OCI-LY1 (cell line): ENCODE measurements at regions not wholly inside any gene's neighbourhood (a gene's known extent, or its start where the extent isn't known, plus 50 kb on each side); places are given as distances from the start of the nearest gene placed in this dataset.

ENCODE experiments used
- H2AFZ ChIP-seq: fragments of 200-600 bp; sonication (generic), shearing (Covaris generic); 2 replicates; pipeline ENCODE4 v1.6.0; 2014; ENCODE audit warnings: antibody characterized with exemption, mild to moderate bottlenecking, low read length
- H3F3A ChIP-seq: fragments of 200-600 bp; sonication (generic), shearing (Covaris generic); 2 replicates; pipeline ENCODE4 v1.6.0; 2014; ENCODE audit warnings: mild to moderate bottlenecking, antibody characterized with exemption, low read length, moderate library complexity; ENCODE audit not compliant: insufficient read depth
- H3K27ac ChIP-seq: fragments of 200-600 bp; sonication (generic); 2 replicates; pipeline ENCODE4 v1.5.1; 2014; ENCODE audit warnings: low read length, mixed run types, mild to moderate bottlenecking, low read depth; ENCODE audit not compliant: poor library complexity, severe bottlenecking
- H3K27me3 ChIP-seq: fragments of 200-600 bp; sonication (generic); 2 replicates; pipeline ENCODE4 v1.6.0; 2014; ENCODE audit warnings: antibody characterized with exemption, mild to moderate bottlenecking, low read length, moderate library complexity; ENCODE audit not compliant: insufficient read depth
- H3K36me3 ChIP-seq: fragments of 200-600 bp; sonication (generic); 2 replicates; pipeline ENCODE4 v1.6.1; 2014; ENCODE audit warnings: mild to moderate bottlenecking, antibody characterized with exemption, low read length, moderate library complexity, mixed read lengths; ENCODE audit not compliant: insufficient read depth
- H3K4me1 ChIP-seq: fragments of 200-600 bp; sonication (generic); 2 replicates; pipeline ENCODE4 v1.5.1; 2014; ENCODE audit warnings: mild to moderate bottlenecking, low read length, moderate library complexity; ENCODE audit not compliant: insufficient read depth, severe bottlenecking
- H3K4me2 ChIP-seq: fragments of 200-600 bp; sonication (generic), shearing (Covaris generic); 2 replicates; pipeline ENCODE4 v1.6.1; 2014; ENCODE audit warnings: low read length
- H3K4me3 ChIP-seq: fragments of 200-600 bp; sonication (generic); 2 replicates; pipeline ENCODE4 v1.5.1; 2014; ENCODE audit warnings: low read length, low read depth, mild to moderate bottlenecking, mixed read lengths; ENCODE audit not compliant: poor library complexity, severe bottlenecking
- H3K79me2 ChIP-seq: fragments of 200-600 bp; shearing (Covaris generic); 2 replicates; pipeline ENCODE4 v1.6.1; 2016; ENCODE audit warnings: mixed run types, low read length, mixed read lengths; ENCODE audit not compliant: insufficient read depth
- H3K9ac ChIP-seq: fragments of 200-600 bp; sonication (generic), shearing (Covaris generic); 2 replicates; pipeline ENCODE4 v1.6.1; 2014; ENCODE audit warnings: mild to moderate bottlenecking, low read length, mixed read lengths
- H3K9me2 ChIP-seq: fragments of 200-600 bp; sonication (generic), shearing (Covaris generic); 2 replicates; pipeline ENCODE4 v1.6.1; 2014; ENCODE audit warnings: low read depth, mild to moderate bottlenecking, low read length, mixed read lengths
- H3K9me3 ChIP-seq: fragments of 200-600 bp; shearing (Covaris generic); 2 replicates; pipeline ENCODE4 v1.6.1; 2014; ENCODE audit warnings: low read length, mixed read lengths
- H4K20me1 ChIP-seq: fragments of 200-600 bp; sonication (generic), shearing (Covaris generic); 2 replicates; pipeline ENCODE4 v1.6.0; 2016; ENCODE audit warnings: mild to moderate bottlenecking, low read length; ENCODE audit not compliant: insufficient read depth
- EZH2 ChIP-seq: fragments of 200-600 bp; sonication (generic), shearing (Covaris generic); IDR thresholded peaks from 2 replicates; pipeline ENCODE4 v1.8.0; 2017; ENCODE audit warnings: borderline replicate concordance, mixed run types, mild to moderate bottlenecking, antibody characterized with exemption, low read length, moderate library complexity, mixed read lengths
- TF ChIP-seq, protein P1 (sequence below): fragments of 200-600 bp; sonication (generic), shearing (Covaris generic); IDR thresholded peaks from 2 replicates; pipeline ENCODE4 v1.5.1; 2017; ENCODE audit warnings: mild to moderate bottlenecking, antibody characterized with exemption, low read length, moderate library complexity, mixed read lengths

DNA sequence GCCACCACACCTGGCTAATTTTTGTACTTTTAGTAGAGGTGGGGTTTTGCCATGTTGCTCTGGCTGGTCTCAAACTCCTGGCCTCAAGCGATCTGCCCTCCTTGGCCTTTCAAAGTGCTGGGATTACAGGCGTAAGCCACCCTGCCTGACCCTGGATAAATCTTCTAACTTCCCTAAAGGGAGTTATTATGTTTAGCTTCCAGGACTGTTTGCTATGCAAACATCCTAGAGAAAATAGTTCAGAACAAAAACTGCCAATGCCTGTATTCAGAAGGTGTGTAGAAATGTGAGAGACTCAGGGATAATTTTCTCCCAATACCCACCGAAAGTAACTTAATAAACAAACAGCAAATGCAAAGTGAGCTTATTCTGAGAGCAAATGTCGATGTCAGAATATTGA, 301.2 kb downstream of the TGFB2 start:
- H3K9ac ChIP-seq, result no peak overlapping the region
- no peak for TF ChIP-seq EZH2
- TF ChIP-seq, protein P1, sequence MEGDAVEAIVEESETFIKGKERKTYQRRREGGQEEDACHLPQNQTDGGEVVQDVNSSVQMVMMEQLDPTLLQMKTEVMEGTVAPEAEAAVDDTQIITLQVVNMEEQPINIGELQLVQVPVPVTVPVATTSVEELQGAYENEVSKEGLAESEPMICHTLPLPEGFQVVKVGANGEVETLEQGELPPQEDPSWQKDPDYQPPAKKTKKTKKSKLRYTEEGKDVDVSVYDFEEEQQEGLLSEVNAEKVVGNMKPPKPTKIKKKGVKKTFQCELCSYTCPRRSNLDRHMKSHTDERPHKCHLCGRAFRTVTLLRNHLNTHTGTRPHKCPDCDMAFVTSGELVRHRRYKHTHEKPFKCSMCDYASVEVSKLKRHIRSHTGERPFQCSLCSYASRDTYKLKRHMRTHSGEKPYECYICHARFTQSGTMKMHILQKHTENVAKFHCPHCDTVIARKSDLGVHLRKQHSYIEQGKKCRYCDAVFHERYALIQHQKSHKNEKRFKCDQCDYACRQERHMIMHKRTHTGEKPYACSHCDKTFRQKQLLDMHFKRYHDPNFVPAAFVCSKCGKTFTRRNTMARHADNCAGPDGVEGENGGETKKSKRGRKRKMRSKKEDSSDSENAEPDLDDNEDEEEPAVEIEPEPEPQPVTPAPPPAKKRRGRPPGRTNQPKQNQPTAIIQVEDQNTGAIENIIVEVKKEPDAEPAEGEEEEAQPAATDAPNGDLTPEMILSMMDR, result no peak
- H3K4me3 ChIP-seq, result no peak overlapping the region
- H3F3A ChIP-seq, result no peaks in the 10 kb centered on the region
- H3K27me3 ChIP-seq, result no peaks in the 10 kb centered on the region
- H3K36me3 ChIP-seq, result no peaks in the 10 kb centered on the region
- H4K20me1 ChIP-seq, result no peaks in the 10 kb centered on the region
- H3K79me2 ChIP-seq, result no peaks in the 10 kb centered on the region
- no peak overlapping the region for H3K4me2 ChIP-seq
- H2AFZ ChIP-seq, result no peak overlapping the region
- no peaks in the 10 kb centered on the region for H3K4me1 ChIP-seq
- H3K9me3 ChIP-seq, result no peaks in the 10 kb centered on the region
- H3K27ac ChIP-seq, result no peak overlapping the region
- no peaks in the 10 kb centered on the region for H3K9me2 ChIP-seq

DNA sequence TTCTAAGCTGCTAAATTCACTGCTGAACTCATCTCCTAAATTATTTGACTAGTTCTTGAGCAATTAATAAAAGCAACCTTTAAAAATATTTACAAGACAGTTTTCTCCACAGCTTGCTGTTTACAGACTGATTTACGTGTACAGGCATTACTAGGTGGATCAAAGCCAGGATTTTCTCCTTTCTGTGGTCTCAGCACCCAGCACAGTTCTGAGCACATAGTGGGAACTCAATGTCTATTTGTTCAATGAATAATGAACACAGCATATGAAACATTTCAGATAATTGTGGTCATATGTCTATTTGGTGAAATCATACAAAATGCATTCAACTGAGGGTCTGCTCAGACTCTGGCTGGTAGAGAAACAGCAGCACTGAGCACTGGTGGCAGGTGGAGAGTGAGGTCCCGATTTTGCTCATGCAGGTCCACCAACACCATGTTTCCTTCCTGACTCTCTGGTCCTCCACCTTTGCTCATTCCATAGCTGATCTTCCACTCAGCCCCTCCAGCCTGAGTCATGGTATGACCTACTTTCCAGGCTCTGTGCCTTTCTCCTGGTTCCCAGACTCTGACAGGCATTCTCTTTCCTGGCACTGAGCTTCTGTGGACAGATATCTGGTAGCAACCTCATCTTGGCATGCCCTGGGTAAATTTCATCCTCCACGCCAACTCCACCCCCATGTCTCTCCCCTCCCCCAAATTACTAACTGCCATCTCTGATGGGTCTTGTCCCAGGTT, 311.3 kb downstream of the TGFB2 start:
- H2AFZ ChIP-seq, result no peak overlapping the region
- no peaks in the 10 kb centered on the region for H3K9me2 ChIP-seq
- TF ChIP-seq, protein P1, result no peak
- TF ChIP-seq EZH2, result no peak
- no peak overlapping the region for H3K4me3 ChIP-seq
- no peaks in the 10 kb centered on the region for H3F3A ChIP-seq
- H3K9me3 ChIP-seq, result no peaks in the 10 kb centered on the region
- H3K79me2 ChIP-seq, result no peaks in the 10 kb centered on the region
- H4K20me1 ChIP-seq, result no peaks in the 10 kb centered on the region
- H3K4me1 ChIP-seq, result no peaks in the 10 kb centered on the region
- H3K9ac ChIP-seq, result no peak overlapping the region
- H3K36me3 ChIP-seq, result no peaks in the 10 kb centered on the region
- no peak overlapping the region for H3K27ac ChIP-seq
- no peak overlapping the region for H3K4me2 ChIP-seq
- H3K27me3 ChIP-seq, result no peaks in the 10 kb centered on the region

DNA sequence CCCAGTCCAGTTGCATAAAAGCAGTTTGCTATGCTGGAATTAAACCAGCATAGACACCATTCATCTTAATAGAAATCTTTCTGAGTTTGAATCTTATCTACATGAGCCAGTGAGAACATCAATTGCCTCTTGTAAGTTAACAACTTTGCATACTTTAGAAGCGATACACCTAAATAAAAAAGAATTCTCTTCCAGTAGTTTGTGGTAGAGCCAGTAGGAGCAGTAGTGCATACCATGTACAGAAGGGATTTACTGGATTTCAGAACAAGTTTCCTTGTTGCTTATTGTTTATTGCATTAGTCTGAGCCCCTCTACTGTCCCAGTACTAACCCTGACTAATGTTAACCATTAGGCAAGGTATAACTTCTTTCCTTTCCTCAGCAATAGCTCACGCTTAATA, 313.1 kb downstream of the TGFB2 start:
- H3K79me2 ChIP-seq, result no peaks in the 10 kb centered on the region
- H3F3A ChIP-seq, result no peaks in the 10 kb centered on the region

More for the DNA sequence above, 313.1 kb downstream of the TGFB2 start:
- TF ChIP-seq EZH2, result no peak
- TF ChIP-seq, protein P1, result no peak
- Histone ChIP-seq H3K27me3 (no peaks in the 10 kb centered on the region), H3K9ac (no peak overlapping the region), H2AFZ (no peak overlapping the region), H3K36me3 (no peaks in the 10 kb centered on the region), H3K4me1 (no peaks in the 10 kb centered on the region), H3K4me2 (no peak overlapping the region), H3K9me2 (no peaks in the 10 kb centered on the region), H3K9me3 (no peaks in the 10 kb centered on the region), H3K4me3 (no peak overlapping the region), H3K27ac (no peak overlapping the region), H4K20me1 (no peaks in the 10 kb centered on the region)
